ENCODE measurements at regions not wholly inside any gene's neighbourhood (a gene's known extent, or its start where the extent isn't known, plus 50 kb on each side); places are given as distances from the start of the nearest gene placed in this dataset.

- Histone ChIP-seq H3K36me3 (ENCODE audit: low read depth) (no peaks in the 10 kb centered on the region), H2AFZ (no peak overlapping the region), H3K79me2 (ENCODE audit: low read depth) (no peaks in the 10 kb centered on the region), H3K4me1 (replicated peaks; ENCODE audit: insufficient read depth) (no peaks in the 10 kb centered on the region), H3K4me3 (no peak overlapping the region), H3K27ac (no peak overlapping the region), H3K9me2 (ENCODE audit: insufficient read depth) (no peaks in the 10 kb centered on the region), H3K9me3 (ENCODE audit: insufficient read depth, low read depth) (no peaks in the 10 kb centered on the region), H4K20me1 (ENCODE audit: insufficient read depth) (no peaks in the 10 kb centered on the region), H3K27me3 (ENCODE audit: insufficient read depth, low read depth) (no peaks in the 10 kb centered on the region), H3F3A (ENCODE audit: insufficient read depth, low read depth) (no peaks in the 10 kb centered on the region), H3K4me2 (no peak overlapping the region)
- DNase-seq, result no peak
- BruUV-seq (replicated peaks), result no TSS peak
- CTCF ChIA-PET, result no interaction called here
- intact Hi-C loops (cut with micrococcal nuclease; ENCODE audit: unreplicated experiment), result no loop called here
- TF ChIP-seq CTCF (conservative IDR thresholded peaks at IDR 0.05) (no peak), EZH2 (IDR thresholded peaks at IDR 0.05; ENCODE audit: low read depth) (no peak)
- POLR2A ChIA-PET (ENCODE audit: unreplicated experiment), result no interaction called here
These were observed 788.4 kb upstream of the TMEFF2 start for GRCh38 chr2:192983173-192983572.

GRCh38 chr2:192978395-192978794 lies 783.7 kb upstream of the TMEFF2 start:
- no peaks in the 10 kb centered on the region for H4K20me1 ChIP-seq (ENCODE audit: insufficient read depth)
- H3K27me3 ChIP-seq (ENCODE audit: insufficient read depth, low read depth), result no peaks in the 10 kb centered on the region
- no peaks in the 10 kb centered on the region for H3K36me3 ChIP-seq (ENCODE audit: low read depth)
- H3F3A ChIP-seq (ENCODE audit: insufficient read depth, low read depth), result no peaks in the 10 kb centered on the region
- POLR2A ChIA-PET (ENCODE audit: unreplicated experiment), result no interaction called here
- H3K4me3 ChIP-seq, result no peak overlapping the region
- no peak overlapping the region for H2AFZ ChIP-seq
- DNase-seq, result no peak
- no peak overlapping the region for H3K27ac ChIP-seq
- H3K9me3 ChIP-seq (ENCODE audit: insufficient read depth, low read depth), result no peaks in the 10 kb centered on the region
- no peaks in the 10 kb centered on the region for H3K9me2 ChIP-seq (ENCODE audit: insufficient read depth)
- CTCF ChIA-PET, result no interaction called here
- BruUV-seq (replicated peaks), result no TSS peak
- no peak for TF ChIP-seq CTCF (conservative IDR thresholded peaks at IDR 0.05)
- TF ChIP-seq EZH2 (IDR thresholded peaks at IDR 0.05; ENCODE audit: low read depth), result no peak
- H3K79me2 ChIP-seq (ENCODE audit: low read depth), result no peaks in the 10 kb centered on the region
- intact Hi-C loops (cut with micrococcal nuclease; ENCODE audit: unreplicated experiment), result no loop called here
- H3K4me2 ChIP-seq, result no peak overlapping the region
- H3K4me1 ChIP-seq (replicated peaks; ENCODE audit: insufficient read depth), result no peaks in the 10 kb centered on the region

- intact Hi-C loops (cut with micrococcal nuclease; ENCODE audit: unreplicated experiment), result no loop called here
- H3K9me3 ChIP-seq (ENCODE audit: insufficient read depth, low read depth), result no peaks in the 10 kb centered on the region
- H3K27me3 ChIP-seq (ENCODE audit: insufficient read depth, low read depth), result no peaks in the 10 kb centered on the region
- POLR2A ChIA-PET (ENCODE audit: unreplicated experiment), result no interaction called here
- BruUV-seq (replicated peaks), result no TSS peak
- CTCF ChIA-PET, result no interaction called here
- H3K9me2 ChIP-seq (ENCODE audit: insufficient read depth), result no peaks in the 10 kb centered on the region
- H3F3A ChIP-seq (ENCODE audit: insufficient read depth, low read depth), result no peaks in the 10 kb centered on the region
- no peak overlapping the region for H3K27ac ChIP-seq
- H3K79me2 ChIP-seq (ENCODE audit: low read depth), result no peaks in the 10 kb centered on the region
- no peaks in the 10 kb centered on the region for H4K20me1 ChIP-seq (ENCODE audit: insufficient read depth)
- DNase-seq, result no peak
- TF ChIP-seq EZH2 (IDR thresholded peaks at IDR 0.05; ENCODE audit: low read depth) (no peak), CTCF (conservative IDR thresholded peaks at IDR 0.05) (no peak)
- no peak overlapping the region for H3K4me2 ChIP-seq
- H2AFZ ChIP-seq, result peak overlapping the region; percentile 58; the same call in 1 of the 2 replicates
- H3K36me3 ChIP-seq (ENCODE audit: low read depth), result no peaks in the 10 kb centered on the region
- no peak overlapping the region for H3K4me3 ChIP-seq
- H3K4me1 ChIP-seq (replicated peaks; ENCODE audit: insufficient read depth), result no peaks in the 10 kb centered on the region
These were observed 777.2 kb upstream of the TMEFF2 start for GRCh38 chr2:192971981-192972380.

Data from PC-9 (cell line).